PC-3 (cell line): ENCODE measurements at regions not wholly inside any gene's neighbourhood (a gene's known extent, or its start where the extent isn't known, plus 50 kb on each side); places are given as distances from the start of the nearest gene placed in this dataset.

ENCODE experiments used
- CTCF ChIP-seq: fragments of 300-600 bp; sonication (generic); conservative IDR thresholded peaks from 2 replicates; pipeline ENCODE4 v1.5.1; 2017; ENCODE audit warnings: antibody characterized with exemption, low read depth, mild to moderate bottlenecking, low read length
- EZH2 ChIP-seq: fragments of 300-600 bp; sonication (generic); IDR thresholded peaks from one replicate; pipeline ENCODE4 v1.6.1; 2017; ENCODE audit warnings: antibody characterized with exemption, mild to moderate bottlenecking, low read length; ENCODE audit not compliant: unreplicated experiment

GRCh38 chr3:193769437-193769836 lies 176.4 kb downstream of the OPA1 start:
- TF ChIP-seq CTCF: no peak
- no peak for TF ChIP-seq EZH2
